ENCODE measurements at regions not wholly inside any gene's neighbourhood (a gene's known extent, or its start where the extent isn't known, plus 50 kb on each side); places are given as distances from the start of the nearest gene placed in this dataset.

DNA sequence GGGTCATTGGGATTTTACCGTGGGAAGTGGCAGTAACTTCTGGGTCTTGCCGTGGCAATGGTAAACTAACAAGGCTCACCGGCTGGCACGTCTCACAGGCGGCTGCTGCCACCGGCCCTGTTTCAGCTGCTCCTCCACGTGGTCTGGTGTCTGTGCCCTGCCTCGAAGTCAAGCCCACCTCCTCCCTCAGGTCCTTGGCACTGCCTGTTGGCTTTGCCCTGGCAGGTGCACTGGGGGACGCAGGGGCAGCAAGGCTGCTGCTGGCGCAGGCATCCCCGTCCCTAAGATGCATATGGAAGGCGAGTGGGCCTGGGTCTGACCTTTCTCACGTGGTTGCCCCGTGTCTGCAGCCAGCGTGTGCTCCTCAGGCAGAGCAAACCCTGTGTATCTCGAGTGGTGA, 783.6 kb downstream of the BRD1 start:
- TF ChIP-seq GATA3 (IDR thresholded peaks at IDR 0.05; ENCODE audit: low read depth, low read length) (no peak), GATA2 (IDR thresholded peaks at IDR 0.05; ENCODE audit: low read depth, low read length) (no peak)
